Dedifferentiated amniotic fluid mesenchymal stem cell (primary cell): ENCODE measurements at regions not wholly inside any gene's neighbourhood (a gene's known extent, or its start where the extent isn't known, plus 50 kb on each side); places are given as distances from the start of the nearest gene placed in this dataset.
"Not testable (repeated sequence)": the region's sequence is repeated elsewhere in the genome, so short reads cannot be mapped to it uniquely, and the experiment has no call there.

Source experiments
- DNase-seq: peaks from one replicate; pipeline ENCODE4 v3.0.0-alpha.2; 2016; ENCODE audit errors: extremely low spot score

DNA sequence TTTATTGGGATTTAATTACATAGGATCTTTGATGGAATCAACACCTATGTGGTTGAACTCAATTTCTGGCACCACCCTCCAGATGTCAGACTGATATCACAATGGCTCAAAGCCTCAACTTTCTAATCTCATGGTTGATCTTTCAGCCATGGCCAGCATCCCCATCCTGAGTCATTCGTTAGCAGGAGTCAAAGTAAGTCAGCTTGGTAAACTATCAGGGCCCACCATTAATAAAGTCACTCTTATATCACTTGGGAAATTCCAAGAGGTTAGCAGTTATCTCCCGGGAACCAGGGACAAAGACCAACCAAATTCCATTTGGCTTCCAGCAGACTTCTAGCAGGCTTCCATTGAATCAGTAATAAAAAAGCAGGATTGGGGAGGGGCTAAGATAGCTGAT lies 50.7 kb upstream of the TNFSF4 start:
- DNase-seq, result no peak

GRCh38 chr1:173258479-173259264 lies 51.5 kb upstream of the TNFSF4 start:
- no peak for DNase-seq

- DNase-seq, result not testable (repeated sequence)
Measured at GRCh38 chr1:173260329-173260728, 53.2 kb upstream of the TNFSF4 start.

DNA sequence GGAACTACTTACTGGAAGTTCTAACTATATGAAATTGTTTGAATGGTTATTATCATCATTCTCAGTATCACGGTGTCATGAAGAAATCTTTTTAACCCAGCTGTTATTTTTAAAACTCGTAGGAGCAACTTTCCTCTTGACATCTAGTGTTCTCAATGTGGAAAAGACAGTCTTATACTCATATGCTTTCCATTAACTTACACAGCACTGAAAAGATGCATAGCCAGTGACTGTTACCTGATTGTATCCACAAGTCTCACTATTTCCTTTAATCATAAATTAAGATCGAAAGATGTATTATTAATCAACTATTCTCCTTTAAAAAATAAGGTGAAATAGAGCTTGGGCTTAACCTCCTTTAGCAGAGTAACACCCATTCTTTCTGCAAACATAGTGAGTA lies 59.7 kb upstream of the TNFSF4 start:
- DNase-seq, result no peak

DNA sequence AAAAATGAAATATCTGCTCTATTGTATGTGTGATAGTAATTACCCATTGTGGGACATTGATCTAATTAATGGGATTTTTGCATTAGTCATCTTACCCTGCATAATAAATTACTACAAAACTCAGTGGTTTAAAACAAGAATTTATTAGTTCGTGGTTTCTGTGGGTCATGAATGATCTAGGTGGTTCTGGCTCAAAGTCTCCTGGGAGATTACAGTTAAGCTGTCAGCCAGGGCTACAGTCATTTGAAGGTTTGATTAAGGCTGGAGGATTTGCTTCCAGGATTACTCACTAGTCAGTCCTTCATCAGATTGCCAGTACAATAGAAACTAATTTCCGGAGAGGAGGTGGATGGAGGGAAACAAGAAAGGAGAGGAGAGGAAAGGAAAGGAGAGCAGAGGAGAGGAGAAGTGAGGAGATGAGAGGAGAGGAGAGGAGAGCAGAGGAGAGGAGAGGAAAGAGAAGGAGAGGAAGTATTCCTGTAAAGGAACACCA lies 60.4 kb upstream of the TNFSF4 start:
- no peak for DNase-seq

DNA sequence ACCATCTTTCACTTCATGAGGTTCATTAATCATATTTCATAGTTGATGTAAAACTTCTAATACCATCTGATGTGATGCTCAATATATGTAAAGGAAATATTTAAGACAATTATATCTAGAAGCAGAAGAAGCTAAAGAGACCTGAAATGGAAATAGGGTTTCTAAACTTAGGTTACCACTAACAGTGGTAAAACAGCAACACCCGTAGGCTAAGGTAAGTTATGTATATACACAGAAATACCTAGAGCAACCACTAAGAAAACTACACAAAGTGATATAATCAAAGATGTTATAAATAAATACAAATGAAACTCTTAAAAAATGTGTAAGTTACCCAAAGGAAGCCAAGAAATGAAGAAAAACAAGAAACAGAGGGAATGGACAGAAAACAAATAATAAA lies 61.1 kb upstream of the TNFSF4 start:
- DNase-seq, result no peak

GRCh38 chr1:173268786-173269277 lies 61.7 kb upstream of the TNFSF4 start:
- no peak for DNase-seq

GRCh38 chr1:173269490-173270230 lies 62.5 kb upstream of the TNFSF4 start:
- peak; percentile 89 for DNase-seq

DNA sequence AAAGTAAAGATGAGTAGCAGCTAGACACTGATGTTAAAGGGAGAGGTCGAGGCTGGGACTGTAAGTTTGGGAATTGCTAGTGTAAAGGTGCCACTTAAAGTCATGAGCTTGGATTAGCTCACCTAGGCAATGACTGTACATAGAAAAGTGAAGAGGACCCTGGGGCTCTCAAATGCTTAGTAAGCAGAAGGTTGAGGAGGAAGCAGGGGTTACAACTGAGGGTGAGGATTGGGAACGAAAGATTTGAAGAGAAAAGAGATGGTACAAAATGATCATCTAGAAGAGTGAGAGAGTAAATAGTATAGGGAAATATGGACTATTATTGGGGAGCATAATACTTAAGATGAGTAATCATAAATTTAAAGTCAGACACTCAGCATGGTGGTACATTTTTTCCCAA lies 63.1 kb upstream of the TNFSF4 start:
- DNase-seq, result no peak

DNA sequence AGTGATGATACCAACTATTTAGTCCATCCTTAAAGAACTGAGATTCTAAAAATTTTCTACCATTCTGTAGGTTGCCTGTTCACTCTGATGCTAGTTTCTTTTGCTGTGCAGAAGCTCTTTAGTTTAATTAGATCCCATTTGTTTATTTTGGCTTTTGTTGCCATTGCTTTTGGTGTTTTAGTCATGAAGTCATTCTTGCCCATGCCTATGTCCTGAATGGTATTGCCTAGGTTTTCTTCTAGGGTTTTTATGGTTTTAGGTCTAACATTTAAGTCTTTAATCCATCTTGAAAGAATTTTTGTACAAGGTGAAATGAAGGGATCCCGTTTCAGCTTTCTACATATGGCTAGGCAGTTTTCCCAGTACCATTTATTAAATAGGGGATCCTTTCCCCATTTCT lies 63.9 kb upstream of the TNFSF4 start:
- DNase-seq, result not testable (repeated sequence)

DNA sequence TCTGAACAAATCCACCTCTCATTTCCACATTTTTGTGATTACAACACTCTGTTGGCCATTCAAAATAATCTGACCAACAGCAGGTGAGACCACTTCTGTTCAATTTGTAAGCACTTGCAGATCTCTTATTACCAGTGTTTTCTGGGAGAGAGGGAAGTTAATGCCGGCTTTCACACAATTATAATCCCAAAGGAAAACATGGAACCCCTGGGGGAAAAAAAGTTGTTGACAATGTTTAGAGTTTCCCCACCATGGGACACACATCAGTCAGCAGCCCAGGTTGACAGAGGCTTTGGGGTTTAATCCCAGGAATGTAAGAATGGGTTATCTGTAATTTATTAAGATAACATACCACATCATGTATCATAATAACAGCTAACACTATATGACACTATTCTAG lies 68.4 kb upstream of the TNFSF4 start:
- DNase-seq, result no peak

DNA sequence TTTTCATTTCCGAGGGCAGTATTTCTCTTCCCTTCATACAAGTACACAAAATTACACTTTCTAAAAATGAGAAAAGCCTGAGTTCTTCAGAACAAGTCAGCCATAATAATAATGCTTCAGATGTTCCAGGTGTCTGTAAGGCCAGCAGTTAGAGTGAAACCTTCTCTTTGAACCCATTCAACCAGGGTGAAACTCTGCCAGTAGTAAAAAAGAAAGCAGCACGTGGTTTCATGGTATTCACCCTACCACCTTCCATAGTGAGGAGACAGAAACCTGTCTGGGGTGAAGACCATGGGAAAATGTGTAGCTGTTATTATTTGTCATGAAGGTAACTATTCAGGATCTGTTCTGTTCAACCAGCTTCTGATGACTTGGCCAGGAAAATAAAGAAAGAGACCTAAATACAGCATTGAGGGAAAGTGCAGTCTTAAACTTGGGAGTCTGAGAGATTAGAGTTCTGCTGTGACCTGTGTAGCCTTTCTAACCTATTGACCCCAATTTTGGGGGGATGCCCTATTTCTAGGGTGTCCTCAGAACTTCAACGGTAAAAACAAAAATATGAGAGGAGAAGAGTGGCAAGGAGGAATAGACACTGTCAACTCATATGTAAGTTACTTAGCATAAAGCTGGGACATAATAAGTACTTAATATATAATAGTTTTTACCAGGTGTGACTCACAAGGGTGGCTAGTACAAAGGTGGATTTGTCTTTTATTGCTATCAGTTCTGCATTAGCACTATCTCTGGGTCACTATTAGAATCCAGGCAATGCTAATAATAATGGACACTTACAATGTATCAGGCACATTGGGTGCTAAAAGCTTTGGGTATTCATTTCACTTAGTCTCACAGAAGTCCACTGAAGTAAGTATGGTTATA lies 70.0 kb upstream of the TNFSF4 start:
- DNase-seq, result no peak

GRCh38 chr1:173280899-173281660 lies 73.9 kb upstream of the TNFSF4 start:
- no peak for DNase-seq

DNA sequence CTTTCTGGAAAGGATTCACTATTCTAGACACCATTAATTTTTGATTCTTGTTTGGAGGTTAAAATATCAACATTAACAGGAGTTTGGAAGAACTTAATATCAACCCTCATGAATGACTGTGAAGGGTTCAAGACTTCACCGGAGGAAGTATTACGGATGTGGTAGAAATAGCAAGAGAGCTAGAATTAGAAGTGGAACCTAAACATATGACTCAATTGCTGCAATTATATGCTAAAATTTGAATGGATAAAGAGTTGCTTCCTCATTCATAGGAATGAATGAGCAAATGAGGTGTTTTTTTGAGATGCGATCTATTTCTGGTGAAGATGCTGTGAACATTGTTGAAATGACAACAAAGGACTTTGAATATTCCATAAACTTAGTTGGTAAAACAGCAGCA lies 77.9 kb upstream of the TNFSF4 start:
- no peak for DNase-seq

DNA sequence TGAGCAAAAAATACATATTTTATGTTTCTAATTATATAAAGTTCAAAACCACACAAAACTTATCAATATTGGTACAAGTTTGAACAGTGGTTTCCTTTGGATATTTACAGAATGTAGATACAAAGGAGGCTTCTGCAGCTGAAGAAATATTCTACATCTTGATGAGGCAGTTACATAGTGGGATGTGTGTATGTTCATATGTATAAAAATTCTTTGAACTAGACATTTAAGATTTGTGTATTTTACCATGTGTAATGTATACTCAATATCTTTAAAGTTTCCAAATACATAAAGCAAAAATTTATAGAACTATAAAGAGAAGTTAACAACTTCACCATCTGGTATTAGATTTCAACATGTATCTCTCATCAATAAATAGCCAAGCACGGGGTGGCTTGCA lies 80.7 kb upstream of the TNFSF4 start:
- DNase-seq, result no peak

GRCh38 chr1:173293756-173294155 lies 86.6 kb upstream of the TNFSF4 start:
- no peak for DNase-seq

GRCh38 chr1:173294843-173295242 lies 87.7 kb upstream of the TNFSF4 start:
- peak; percentile 38 for DNase-seq

GRCh38 chr1:173295391-173295790 lies 88.3 kb upstream of the TNFSF4 start:
- DNase-seq, result no peak

DNA sequence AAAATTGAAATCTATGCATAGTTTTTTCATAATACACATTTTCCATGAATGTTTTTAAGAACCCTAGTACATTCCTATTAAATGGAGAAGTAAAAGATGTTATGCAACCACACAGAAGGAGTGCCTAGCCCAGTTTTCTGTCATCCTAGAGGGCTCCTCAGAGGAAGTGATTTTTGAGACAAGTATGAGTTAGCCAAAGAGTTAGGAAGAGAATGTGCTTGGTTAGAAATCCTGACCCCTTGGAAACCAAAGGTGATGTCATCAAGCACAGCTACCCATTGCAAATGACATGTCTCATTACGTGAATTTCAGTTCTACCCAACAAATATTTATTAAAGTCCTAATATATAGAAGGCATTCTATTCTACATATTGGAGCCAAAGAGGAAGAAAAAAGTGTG lies 88.9 kb upstream of the TNFSF4 start:
- no peak for DNase-seq

DNA sequence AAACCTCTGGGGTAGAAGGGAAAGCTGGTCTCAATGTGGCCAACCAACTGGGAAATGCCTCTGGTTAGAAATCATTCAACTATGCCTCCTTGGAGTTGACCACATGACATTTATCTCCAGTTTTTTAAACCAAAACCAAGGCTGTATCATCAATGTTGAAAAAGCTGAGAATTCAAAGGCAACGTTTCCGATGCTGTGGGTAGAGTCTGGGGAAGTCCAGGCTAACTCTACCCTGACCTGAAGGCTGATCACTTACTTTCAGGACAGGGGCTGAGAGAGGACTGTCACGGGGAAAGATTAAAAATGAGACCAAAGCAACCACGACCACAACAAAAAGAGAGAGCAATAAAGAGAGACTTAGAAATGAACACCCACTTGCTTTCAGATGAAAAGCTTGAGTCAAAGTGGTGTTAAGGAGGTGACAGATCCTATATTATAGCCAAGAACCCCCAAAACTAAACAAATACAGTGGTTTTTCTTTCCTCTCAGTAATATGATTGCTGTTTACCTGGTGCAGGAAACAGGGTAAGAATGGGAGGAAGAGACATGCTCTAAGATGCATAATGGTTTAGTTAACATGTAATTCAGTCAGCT lies 90.8 kb upstream of the TNFSF4 start:
- no peak for DNase-seq
